ENCODE measurements at regions not wholly inside any gene's neighbourhood (a gene's known extent, or its start where the extent isn't known, plus 50 kb on each side); places are given as distances from the start of the nearest gene placed in this dataset.
"Not testable (repeated sequence)": the region's sequence is repeated elsewhere in the genome, so short reads cannot be mapped to it uniquely, and the experiment has no call there.

DNA sequence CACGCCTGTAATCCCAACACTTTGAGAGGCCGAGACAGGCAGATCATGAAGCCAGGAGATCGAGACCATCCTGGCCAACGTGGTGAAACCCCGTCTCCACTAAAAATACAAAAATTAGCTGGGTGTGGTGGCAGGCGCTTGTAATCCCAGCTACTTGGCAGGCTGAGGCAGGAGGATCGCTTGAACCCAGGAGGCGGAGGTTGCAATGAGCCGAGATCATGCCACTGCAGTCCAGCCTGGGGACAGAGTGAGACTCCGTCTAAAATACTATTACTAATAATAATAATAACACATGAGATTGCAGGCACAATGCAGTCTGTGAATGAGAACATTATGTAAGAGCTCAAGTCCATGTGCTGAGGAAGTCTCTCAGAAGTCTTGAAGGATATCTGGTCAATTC is 1684.4 kb downstream of the SPATA31A7 start:
- TF ChIP-seq, protein P1, sequence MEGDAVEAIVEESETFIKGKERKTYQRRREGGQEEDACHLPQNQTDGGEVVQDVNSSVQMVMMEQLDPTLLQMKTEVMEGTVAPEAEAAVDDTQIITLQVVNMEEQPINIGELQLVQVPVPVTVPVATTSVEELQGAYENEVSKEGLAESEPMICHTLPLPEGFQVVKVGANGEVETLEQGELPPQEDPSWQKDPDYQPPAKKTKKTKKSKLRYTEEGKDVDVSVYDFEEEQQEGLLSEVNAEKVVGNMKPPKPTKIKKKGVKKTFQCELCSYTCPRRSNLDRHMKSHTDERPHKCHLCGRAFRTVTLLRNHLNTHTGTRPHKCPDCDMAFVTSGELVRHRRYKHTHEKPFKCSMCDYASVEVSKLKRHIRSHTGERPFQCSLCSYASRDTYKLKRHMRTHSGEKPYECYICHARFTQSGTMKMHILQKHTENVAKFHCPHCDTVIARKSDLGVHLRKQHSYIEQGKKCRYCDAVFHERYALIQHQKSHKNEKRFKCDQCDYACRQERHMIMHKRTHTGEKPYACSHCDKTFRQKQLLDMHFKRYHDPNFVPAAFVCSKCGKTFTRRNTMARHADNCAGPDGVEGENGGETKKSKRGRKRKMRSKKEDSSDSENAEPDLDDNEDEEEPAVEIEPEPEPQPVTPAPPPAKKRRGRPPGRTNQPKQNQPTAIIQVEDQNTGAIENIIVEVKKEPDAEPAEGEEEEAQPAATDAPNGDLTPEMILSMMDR (IDR thresholded peaks at IDR 0.05): not testable (repeated sequence)
- not testable (repeated sequence) for TF ChIP-seq POLR2AphosphoS5, EP300, POLR2A (IDR thresholded peaks at IDR 0.05)

All from upper lobe of left lung (tissue), 4 donors.